Caco-2 (cell line): ENCODE measurements at regions not wholly inside any gene's neighbourhood (a gene's known extent, or its start where the extent isn't known, plus 50 kb on each side); places are given as distances from the start of the nearest gene placed in this dataset.

Source experiments
- BruUV-seq: library from RNA; stranded (reverse); fragments of 400-500 nt; replicated peaks from 2 replicates; lab custom pipeline; 2021; lab: Mats Ljungman, UMichigan
- CTCF ChIA-PET: fragments of 300-600 bp; sonication (Branson Sonifier 250); formaldehyde crosslinking; loops from one replicate; lab custom pipeline; 2022; ENCODE audit warnings: antibody characterized with exemption; lab: Charles Lee
- POLR2A ChIA-PET: fragments of 300-600 bp; sonication (Branson Sonifier 250); formaldehyde crosslinking; loops from one replicate; lab custom pipeline; 2022; ENCODE audit warnings: antibody characterized with exemption; lab: Charles Lee
- DNase-seq, 2 experiments: peaks; one replicate each; pipeline versions ENCODE4 v3.0.0 to v3.0.0-alpha.2; 2020 to 2022
- H3K27me3 ChIP-seq: replicated peaks from 2 replicates; pipeline ENCODE4 v1.6.0; 2011; ENCODE audit warnings: low read length; ENCODE audit not compliant: control insufficient read depth, insufficient read depth
- H3K36me3 ChIP-seq: 2 replicates; pipeline ENCODE4 v1.5.1; 2011; ENCODE audit warnings: low read length; ENCODE audit not compliant: control insufficient read depth, insufficient read depth
- H3K4me1 ChIP-seq: fragments of 250-450 bp; sonication (Bioruptor Pico); 2 replicates; pipeline ENCODE4 v1.5.1; 2020; ENCODE audit warnings: mild to moderate bottlenecking
- H3K4me3 ChIP-seq: 2 replicates; pipeline ENCODE4 v1.5.1; 2011; ENCODE audit warnings: low read depth, mild to moderate bottlenecking, control low read depth, low read length
- H3K9me3 ChIP-seq: fragments of 250-450 bp; sonication (Bioruptor Pico); 2 replicates; pipeline ENCODE4 v1.5.1; 2020; ENCODE audit warnings: mild to moderate bottlenecking, moderate library complexity
- H3K27ac Mint-ChIP-seq: one replicate; pipeline ENCODE4 v1.8.0; 2022; ENCODE audit warnings: mixed read lengths; ENCODE audit not compliant: unreplicated experiment
- H3K27me3 Mint-ChIP-seq: one replicate; pipeline ENCODE4 v1.8.0; 2022; ENCODE audit warnings: mixed read lengths; ENCODE audit not compliant: insufficient read depth, unreplicated experiment
- H3K36me3 Mint-ChIP-seq: one replicate; pipeline ENCODE4 v1.8.0; 2022; ENCODE audit warnings: mild to moderate bottlenecking, mixed read lengths; ENCODE audit not compliant: insufficient read depth, unreplicated experiment
- H3K4me1 Mint-ChIP-seq: one replicate; pipeline ENCODE4 v1.8.0; 2022; ENCODE audit warnings: low read depth, mixed read lengths; ENCODE audit not compliant: unreplicated experiment
- H3K4me3 Mint-ChIP-seq: one replicate; pipeline ENCODE4 v1.8.0; 2022; ENCODE audit warnings: mild to moderate bottlenecking, moderate library complexity, mixed read lengths; ENCODE audit not compliant: unreplicated experiment
- H3K9me3 Mint-ChIP-seq: one replicate; pipeline ENCODE4 v1.8.0; 2022; ENCODE audit warnings: mixed read lengths; ENCODE audit not compliant: unreplicated experiment
- intact Hi-C: fragments of 100-400 bp; cut with micrococcal nuclease; formaldehyde crosslinking; loops from one replicate; pipeline ENCODE4 v1.10.0; 2022; ENCODE audit not compliant: unreplicated experiment
- TF ChIP-seq, protein P1 (sequence below), 2 experiments: fragments of 200-600 bp in 1 of 2; IDR thresholded peaks; 1 replicate in 1 of 2; 2 replicates in 1 of 2; pipeline versions ENCODE4 v1.5.1 to v1.8.0; 2011 to 2022; ENCODE audit warnings: antibody characterized with exemption in 1 of 2, control low read depth in 1 of 2, inconsistent platforms in 1 of 2, low read depth in 1 of 2, low read length in 1 of 2, mild to moderate bottlenecking in 1 of 2, moderate library complexity in 1 of 2; ENCODE audit not compliant: insufficient read depth in 1 of 2, severe bottlenecking in 1 of 2, unreplicated experiment in 1 of 2

DNA sequence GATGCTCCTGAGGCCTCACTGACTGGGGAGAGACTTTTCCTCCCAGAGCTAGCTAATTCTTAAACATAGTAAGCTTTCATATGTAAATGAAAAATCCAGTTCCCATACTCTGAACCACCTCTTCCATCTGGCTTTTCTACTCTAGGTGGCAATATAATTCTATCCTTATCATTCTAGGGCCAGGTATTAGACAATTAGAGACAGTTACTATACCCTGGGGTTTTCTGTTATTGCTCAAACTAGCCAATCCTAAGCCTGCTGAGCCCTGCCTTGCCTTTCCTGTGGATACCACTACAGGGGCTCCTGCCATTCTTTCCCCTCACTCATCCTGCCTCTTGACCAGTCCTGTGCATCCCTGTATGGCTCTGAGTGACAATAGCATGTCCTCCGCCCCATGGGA, 552.0 kb downstream of the STIM2 start:
- ChIA-PET CTCF (no interaction called here), POLR2A (no interaction called here)
- Mint-ChIP-seq H3K4me1 (no peaks in the 10 kb centered on the region), H3K9me3 (peaks cover 24% of the 10 kb centered on the region), H3K36me3 (no peaks in the 10 kb centered on the region), H3K4me3 (no peak overlapping the region), H3K27ac (no peak overlapping the region), H3K27me3 (no peaks in the 10 kb centered on the region)
- TF ChIP-seq, protein P1, sequence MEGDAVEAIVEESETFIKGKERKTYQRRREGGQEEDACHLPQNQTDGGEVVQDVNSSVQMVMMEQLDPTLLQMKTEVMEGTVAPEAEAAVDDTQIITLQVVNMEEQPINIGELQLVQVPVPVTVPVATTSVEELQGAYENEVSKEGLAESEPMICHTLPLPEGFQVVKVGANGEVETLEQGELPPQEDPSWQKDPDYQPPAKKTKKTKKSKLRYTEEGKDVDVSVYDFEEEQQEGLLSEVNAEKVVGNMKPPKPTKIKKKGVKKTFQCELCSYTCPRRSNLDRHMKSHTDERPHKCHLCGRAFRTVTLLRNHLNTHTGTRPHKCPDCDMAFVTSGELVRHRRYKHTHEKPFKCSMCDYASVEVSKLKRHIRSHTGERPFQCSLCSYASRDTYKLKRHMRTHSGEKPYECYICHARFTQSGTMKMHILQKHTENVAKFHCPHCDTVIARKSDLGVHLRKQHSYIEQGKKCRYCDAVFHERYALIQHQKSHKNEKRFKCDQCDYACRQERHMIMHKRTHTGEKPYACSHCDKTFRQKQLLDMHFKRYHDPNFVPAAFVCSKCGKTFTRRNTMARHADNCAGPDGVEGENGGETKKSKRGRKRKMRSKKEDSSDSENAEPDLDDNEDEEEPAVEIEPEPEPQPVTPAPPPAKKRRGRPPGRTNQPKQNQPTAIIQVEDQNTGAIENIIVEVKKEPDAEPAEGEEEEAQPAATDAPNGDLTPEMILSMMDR (IDR thresholded peaks at IDR 0.05; ENCODE audit: insufficient read depth in 1 of 2, low read depth in 1 of 2, low read length in 1 of 2, severe bottlenecking in 1 of 2, unreplicated experiment in 1 of 2) = no peak
- Histone ChIP-seq H3K27me3 (no peaks in the 10 kb centered on the region), H3K4me1 (peaks cover 14% of the 10 kb centered on the region; the same call in 1 of the 2 replicates), H3K36me3 (no peaks in the 10 kb centered on the region), H3K4me3 (no peak overlapping the region), H3K9me3 (peaks cover 2% of the 10 kb centered on the region; the same call in 1 of the 2 replicates)
- no TSS peak for BruUV-seq
- DNase-seq = no peak
- intact Hi-C loops = loop anchor here (10.0 kb wide), 1 partner anchor 232 kb away; no protein-coding TSS in a partner anchor

DNA sequence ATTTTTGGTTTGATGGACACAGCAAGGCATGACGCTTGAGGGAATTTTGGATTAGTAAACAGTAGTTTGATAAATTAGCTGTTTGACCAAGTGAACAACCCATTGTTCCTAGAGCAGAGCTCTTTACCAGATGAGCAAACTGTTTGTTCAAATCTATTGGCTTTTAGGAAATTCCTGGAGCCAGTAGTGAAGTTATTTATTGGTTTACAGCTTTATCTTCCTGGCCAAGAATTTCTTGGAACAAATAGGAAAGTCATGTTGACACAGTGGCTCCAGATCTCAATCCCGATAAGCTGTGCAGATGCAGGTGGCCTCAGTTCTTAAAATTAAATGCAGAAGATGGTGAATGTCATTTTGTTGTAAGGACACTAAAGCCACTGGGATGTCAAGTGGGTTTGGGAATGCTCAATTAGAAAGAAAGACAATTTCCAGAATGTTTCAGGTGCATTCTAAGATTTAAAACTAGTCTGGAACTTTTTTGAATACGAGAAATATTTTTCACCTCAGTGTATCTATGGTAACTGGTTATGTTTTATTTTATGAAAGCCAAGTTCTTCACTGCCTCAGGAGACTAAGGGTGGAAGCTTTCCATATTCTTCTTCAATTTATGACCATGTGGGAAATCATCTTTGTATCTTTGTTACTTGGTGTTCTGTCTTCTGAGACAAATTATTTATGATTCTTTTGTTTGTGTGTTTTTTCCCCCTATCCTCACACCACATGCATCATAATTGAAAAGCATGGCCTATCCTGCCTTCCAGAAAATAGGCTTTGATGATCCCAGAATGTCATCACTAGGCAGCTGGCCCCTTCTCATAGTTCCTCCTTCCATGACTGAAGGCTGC, 554.5 kb downstream of the STIM2 start:
- ChIA-PET CTCF (no interaction called here), POLR2A (interaction anchor here (0.6 kb wide), 1 partner anchor 31 kb away, joined by 4 read pairs; no protein-coding TSS in a partner anchor)
- intact Hi-C loops = loop anchor here (10.0 kb wide), 1 partner anchor 230 kb away; no protein-coding TSS in a partner anchor
- Histone ChIP-seq H3K4me1 (peaks cover 14% of the 10 kb centered on the region; the same call in 1 of the 2 replicates), H3K4me3 (no peak overlapping the region), H3K36me3 (no peaks in the 10 kb centered on the region), H3K9me3 (peaks cover 2% of the 10 kb centered on the region; the same call in 1 of the 2 replicates), H3K27me3 (no peaks in the 10 kb centered on the region)
- peak in 1 of 2 experiments; percentile 30 for DNase-seq
- H3K36me3 Mint-ChIP-seq = no peaks in the 10 kb centered on the region
- H3K27me3 Mint-ChIP-seq = no peaks in the 10 kb centered on the region
- BruUV-seq = no TSS peak
- peak overlapping the region; percentile 45 for H3K27ac Mint-ChIP-seq
- TF ChIP-seq, protein P1 (IDR thresholded peaks at IDR 0.05; ENCODE audit: insufficient read depth in 1 of 2, low read depth in 1 of 2, low read length in 1 of 2, severe bottlenecking in 1 of 2, unreplicated experiment in 1 of 2) = no peak
- H3K9me3 Mint-ChIP-seq = peaks cover 30% of the 10 kb centered on the region
- H3K4me3 Mint-ChIP-seq = no peak overlapping the region
- H3K4me1 Mint-ChIP-seq = no peaks in the 10 kb centered on the region

GRCh38 chr4:27428661-27429060, 568.0 kb downstream of the STIM2 start:
- intact Hi-C loops = no loop called here
- Histone ChIP-seq H3K27me3 (no peaks in the 10 kb centered on the region), H3K4me1 (no peaks in the 10 kb centered on the region), H3K4me3 (no peak overlapping the region), H3K9me3 (no peaks in the 10 kb centered on the region), H3K36me3 (no peaks in the 10 kb centered on the region)
- Mint-ChIP-seq H3K4me1 (no peaks in the 10 kb centered on the region), H3K27me3 (no peaks in the 10 kb centered on the region), H3K9me3 (no peaks in the 10 kb centered on the region), H3K36me3 (no peaks in the 10 kb centered on the region), H3K4me3 (no peak overlapping the region), H3K27ac (no peak overlapping the region)
- TF ChIP-seq, protein P1 (IDR thresholded peaks at IDR 0.05; ENCODE audit: insufficient read depth in 1 of 2, low read depth in 1 of 2, low read length in 1 of 2, severe bottlenecking in 1 of 2, unreplicated experiment in 1 of 2) = no peak
- POLR2A ChIA-PET = no interaction called here
- no TSS peak for BruUV-seq
- DNase-seq = no peak
- CTCF ChIA-PET = no interaction called here
